ENCODE measurements at regions not wholly inside any gene's neighbourhood (a gene's known extent, or its start where the extent isn't known, plus 50 kb on each side); places are given as distances from the start of the nearest gene placed in this dataset.
"Not testable (repeated sequence)": the region's sequence is repeated elsewhere in the genome, so short reads cannot be mapped to it uniquely, and the experiment has no call there.

DNA sequence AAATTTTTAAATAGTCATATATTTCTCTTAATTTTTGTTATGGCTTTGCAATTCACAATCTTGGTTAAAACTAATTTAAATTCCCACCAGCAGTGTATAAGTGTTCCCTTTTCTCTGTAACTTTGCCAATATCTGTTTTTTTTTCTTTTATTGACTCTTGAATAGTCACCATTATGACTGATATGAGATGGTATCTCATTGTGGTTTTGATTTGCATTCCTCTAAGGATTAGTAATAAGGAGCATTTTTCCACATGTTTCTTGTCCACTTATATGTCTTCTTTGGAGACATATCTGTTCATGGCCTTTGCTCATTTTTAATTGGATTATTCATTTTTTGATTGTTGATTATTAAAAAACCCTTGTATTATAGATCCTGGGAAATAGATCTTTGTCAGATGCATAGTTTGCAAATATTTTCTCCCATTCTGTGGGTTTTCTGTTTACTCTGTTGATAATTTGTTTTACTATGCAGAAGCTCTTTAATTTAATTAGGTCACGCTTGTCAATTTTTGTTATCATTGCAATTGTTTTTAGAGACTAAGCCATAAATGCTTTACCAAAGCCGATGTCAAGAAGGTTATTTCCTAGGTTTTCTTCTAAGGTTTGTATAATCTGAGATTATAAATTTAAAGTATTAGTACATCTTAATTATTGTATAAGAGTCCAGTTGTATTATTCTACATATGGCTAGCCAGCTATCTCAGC is 610.9 kb downstream of the CHSY3 start:
- Histone ChIP-seq H3K9me3 (ENCODE audit: low read depth, low read length) (peaks cover 5% of the 10 kb centered on the region), H3K4me2 (ENCODE audit: insufficient read depth, low read length) (no peak overlapping the region), H3K27ac (ENCODE audit: low read depth, low read length) (no peak overlapping the region), H3K27me3 (ENCODE audit: insufficient read depth, low read length) (no peaks in the 10 kb centered on the region), H3K4me1 (ENCODE audit: insufficient read depth, low read length) (peaks cover 4% of the 10 kb centered on the region), H3K4me3 (ENCODE audit: insufficient read depth, low read length) (no peak overlapping the region), H4K20me1 (ENCODE audit: insufficient read depth, low read length) (no peaks in the 10 kb centered on the region), H2AFZ (ENCODE audit: low read length) (no peak overlapping the region), H3K36me3 (ENCODE audit: insufficient read depth, low read length) (no peaks in the 10 kb centered on the region), H3K79me2 (ENCODE audit: insufficient read depth, low read length) (no peaks in the 10 kb centered on the region)
- TF ChIP-seq, protein P1, sequence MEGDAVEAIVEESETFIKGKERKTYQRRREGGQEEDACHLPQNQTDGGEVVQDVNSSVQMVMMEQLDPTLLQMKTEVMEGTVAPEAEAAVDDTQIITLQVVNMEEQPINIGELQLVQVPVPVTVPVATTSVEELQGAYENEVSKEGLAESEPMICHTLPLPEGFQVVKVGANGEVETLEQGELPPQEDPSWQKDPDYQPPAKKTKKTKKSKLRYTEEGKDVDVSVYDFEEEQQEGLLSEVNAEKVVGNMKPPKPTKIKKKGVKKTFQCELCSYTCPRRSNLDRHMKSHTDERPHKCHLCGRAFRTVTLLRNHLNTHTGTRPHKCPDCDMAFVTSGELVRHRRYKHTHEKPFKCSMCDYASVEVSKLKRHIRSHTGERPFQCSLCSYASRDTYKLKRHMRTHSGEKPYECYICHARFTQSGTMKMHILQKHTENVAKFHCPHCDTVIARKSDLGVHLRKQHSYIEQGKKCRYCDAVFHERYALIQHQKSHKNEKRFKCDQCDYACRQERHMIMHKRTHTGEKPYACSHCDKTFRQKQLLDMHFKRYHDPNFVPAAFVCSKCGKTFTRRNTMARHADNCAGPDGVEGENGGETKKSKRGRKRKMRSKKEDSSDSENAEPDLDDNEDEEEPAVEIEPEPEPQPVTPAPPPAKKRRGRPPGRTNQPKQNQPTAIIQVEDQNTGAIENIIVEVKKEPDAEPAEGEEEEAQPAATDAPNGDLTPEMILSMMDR (IDR thresholded peaks at IDR 0.05; ENCODE audit: extremely low read depth, low read depth, low read length) = no peak
- peak; percentile 17 for DNase-seq (ENCODE audit: insufficient read length, low spot score, missing footprints)

DNA sequence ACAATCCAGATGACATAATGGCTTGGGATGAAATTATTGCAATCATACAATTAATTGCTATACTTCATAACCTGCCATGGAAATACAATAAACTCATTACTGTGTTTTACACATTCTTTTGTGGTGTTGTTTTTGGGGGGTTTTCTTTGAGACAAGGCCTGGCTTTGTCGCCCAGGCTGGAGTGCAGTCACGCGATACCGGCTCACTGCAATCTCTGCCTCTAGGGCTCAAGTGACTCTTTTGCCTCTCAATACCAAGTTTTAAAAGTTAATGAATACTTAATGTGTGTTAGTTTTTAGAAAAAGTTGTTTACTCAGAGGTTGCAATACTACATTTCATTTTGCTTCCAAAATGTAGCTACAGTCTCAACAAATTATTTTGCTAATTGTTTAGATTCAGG is 598.4 kb downstream of the CHSY3 start:
- H3K27ac ChIP-seq (ENCODE audit: low read depth, low read length) = no peak overlapping the region
- TF ChIP-seq, protein P1 (IDR thresholded peaks at IDR 0.05; ENCODE audit: extremely low read depth, low read depth, low read length) = no peak
- H3K4me3 ChIP-seq (ENCODE audit: insufficient read depth, low read length) = no peak overlapping the region
- H3K36me3 ChIP-seq (ENCODE audit: insufficient read depth, low read length) = no peaks in the 10 kb centered on the region
- no peaks in the 10 kb centered on the region for H3K4me1 ChIP-seq (ENCODE audit: insufficient read depth, low read length)
- H3K27me3 ChIP-seq (ENCODE audit: insufficient read depth, low read length) = no peaks in the 10 kb centered on the region
- no peaks in the 10 kb centered on the region for H3K79me2 ChIP-seq (ENCODE audit: insufficient read depth, low read length)
- no peak overlapping the region for H2AFZ ChIP-seq (ENCODE audit: low read length)
- DNase-seq (ENCODE audit: insufficient read length, low spot score, missing footprints) = no peak
- no peak overlapping the region for H3K4me2 ChIP-seq (ENCODE audit: insufficient read depth, low read length)
- no peaks in the 10 kb centered on the region for H3K9me3 ChIP-seq (ENCODE audit: low read depth, low read length)
- no peaks in the 10 kb centered on the region for H4K20me1 ChIP-seq (ENCODE audit: insufficient read depth, low read length)

DNA sequence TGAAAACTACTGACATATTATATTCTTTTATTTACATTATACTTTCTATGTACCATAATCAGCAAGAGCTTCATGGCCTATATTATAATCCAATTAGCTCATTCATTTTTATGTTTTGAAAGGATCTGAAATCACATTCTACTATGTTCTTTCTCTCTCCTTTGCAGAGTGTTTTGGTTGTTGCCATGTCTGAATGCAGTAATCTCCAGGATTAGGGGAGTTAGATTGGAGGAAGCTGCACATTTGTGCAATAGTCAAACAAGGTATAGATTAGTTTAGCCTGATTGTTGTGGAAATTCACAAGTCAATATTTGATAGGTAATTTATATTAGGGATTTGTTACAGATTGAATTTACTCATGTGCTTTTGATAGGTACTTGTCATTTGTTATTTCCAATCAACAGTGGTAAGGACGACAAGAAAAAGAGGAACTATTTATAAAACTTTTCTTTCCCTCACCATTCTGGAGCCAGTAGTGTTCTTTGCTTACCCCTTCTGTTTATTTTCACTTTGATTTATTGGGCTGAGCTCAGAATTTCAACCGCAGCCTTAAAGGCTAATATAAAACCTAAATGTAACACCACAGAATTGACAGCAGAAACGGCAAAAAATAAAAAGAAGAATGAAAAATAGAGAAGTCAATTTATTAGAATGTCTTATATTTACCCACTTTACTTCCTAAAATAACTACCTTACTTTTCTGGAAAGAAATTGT is 597.0 kb downstream of the CHSY3 start:
- peak overlapping the region; percentile 26 for H2AFZ ChIP-seq (ENCODE audit: low read length)
- H3K79me2 ChIP-seq (ENCODE audit: insufficient read depth, low read length) = no peaks in the 10 kb centered on the region
- H3K4me3 ChIP-seq (ENCODE audit: insufficient read depth, low read length) = no peak overlapping the region
- no peak overlapping the region for H3K27ac ChIP-seq (ENCODE audit: low read depth, low read length)
- H4K20me1 ChIP-seq (ENCODE audit: insufficient read depth, low read length) = no peaks in the 10 kb centered on the region
- no peaks in the 10 kb centered on the region for H3K27me3 ChIP-seq (ENCODE audit: insufficient read depth, low read length)
- no peaks in the 10 kb centered on the region for H3K9me3 ChIP-seq (ENCODE audit: low read depth, low read length)
- TF ChIP-seq, protein P1 (IDR thresholded peaks at IDR 0.05; ENCODE audit: extremely low read depth, low read depth, low read length) = no peak
- no peak for DNase-seq (ENCODE audit: insufficient read length, low spot score, missing footprints)
- no peak overlapping the region for H3K4me2 ChIP-seq (ENCODE audit: insufficient read depth, low read length)
- no peaks in the 10 kb centered on the region for H3K36me3 ChIP-seq (ENCODE audit: insufficient read depth, low read length)
- H3K4me1 ChIP-seq (ENCODE audit: insufficient read depth, low read length) = no peaks in the 10 kb centered on the region

DNA sequence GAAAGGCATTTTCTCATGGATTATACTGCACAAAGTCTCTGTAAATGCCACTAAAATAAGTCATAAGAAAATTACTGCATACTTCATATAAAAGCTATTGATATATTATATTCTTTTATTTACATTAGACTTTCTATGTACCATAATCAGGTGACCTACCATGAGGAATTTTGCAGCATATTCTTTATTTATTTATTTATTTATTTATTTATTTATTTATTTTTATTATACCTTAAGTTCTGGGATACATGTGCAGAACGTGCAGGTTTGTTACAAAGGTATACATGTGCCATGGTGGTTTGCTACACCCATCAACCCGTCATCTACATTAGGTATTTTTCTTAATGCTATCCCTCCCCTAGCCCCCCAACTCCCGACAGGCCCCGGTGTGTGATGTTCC is 596.2 kb downstream of the CHSY3 start:
- H4K20me1 ChIP-seq (ENCODE audit: insufficient read depth, low read length); H3K79me2 ChIP-seq (ENCODE audit: insufficient read depth, low read length); H2AFZ ChIP-seq (ENCODE audit: low read length); H3K36me3 ChIP-seq (ENCODE audit: insufficient read depth, low read length); H3K4me2 ChIP-seq (ENCODE audit: insufficient read depth, low read length); H3K4me1 ChIP-seq (ENCODE audit: insufficient read depth, low read length); H3K4me3 ChIP-seq (ENCODE audit: insufficient read depth, low read length); H3K9me3 ChIP-seq (ENCODE audit: low read depth, low read length); DNase-seq (ENCODE audit: insufficient read length, low spot score, missing footprints); H3K27me3 ChIP-seq (ENCODE audit: insufficient read depth, low read length); H3K27ac ChIP-seq (ENCODE audit: low read depth, low read length): not testable (repeated sequence)
